ENCODE measurements at regions not wholly inside any gene's neighbourhood (a gene's known extent, or its start where the extent isn't known, plus 50 kb on each side); places are given as distances from the start of the nearest gene placed in this dataset.

DNA sequence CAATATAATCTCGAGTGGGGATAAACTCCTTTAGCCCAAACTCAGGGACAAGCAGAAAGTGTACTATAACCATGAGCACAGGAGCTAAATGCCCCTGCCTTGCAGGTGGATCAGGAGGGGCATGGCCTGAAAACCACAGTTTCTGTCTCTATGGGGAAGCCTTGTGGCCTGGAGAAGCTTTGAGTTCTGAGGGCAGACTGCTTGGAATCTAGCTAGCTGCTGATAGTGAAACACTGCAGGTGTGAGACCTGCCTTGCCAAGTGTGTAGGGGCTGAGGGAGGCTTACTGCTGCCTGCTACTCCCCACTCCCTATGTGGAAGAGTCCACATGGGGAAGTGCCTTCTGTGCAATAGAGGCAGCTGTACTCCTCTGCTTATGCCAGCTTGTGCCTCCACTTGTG is 352.3 kb upstream of the OR4E1 start:
- Histone ChIP-seq H3K9me2 (ENCODE audit: insufficient read depth) (no peaks in the 10 kb centered on the region), H4K20me1 (ENCODE audit: insufficient read depth) (no peaks in the 10 kb centered on the region), H3K4me3 (no peak overlapping the region), H3K4me2 (no peak overlapping the region), H2AFZ (no peak overlapping the region), H3K27ac (no peak overlapping the region), H3K9me3 (ENCODE audit: insufficient read depth, low read depth) (no peaks in the 10 kb centered on the region), H3K4me1 (replicated peaks; ENCODE audit: insufficient read depth) (no peaks in the 10 kb centered on the region), H3F3A (ENCODE audit: insufficient read depth, low read depth) (no peaks in the 10 kb centered on the region), H3K36me3 (ENCODE audit: low read depth) (no peaks in the 10 kb centered on the region), H3K79me2 (ENCODE audit: low read depth) (no peaks in the 10 kb centered on the region), H3K27me3 (ENCODE audit: insufficient read depth, low read depth) (no peaks in the 10 kb centered on the region)
- intact Hi-C loops (cut with micrococcal nuclease; ENCODE audit: unreplicated experiment), result no loop called here
- ChIA-PET POLR2A (ENCODE audit: unreplicated experiment) (no interaction called here), CTCF (no interaction called here)
- no peak for DNase-seq
- no TSS peak for BruUV-seq (replicated peaks)
- TF ChIP-seq, protein P1, sequence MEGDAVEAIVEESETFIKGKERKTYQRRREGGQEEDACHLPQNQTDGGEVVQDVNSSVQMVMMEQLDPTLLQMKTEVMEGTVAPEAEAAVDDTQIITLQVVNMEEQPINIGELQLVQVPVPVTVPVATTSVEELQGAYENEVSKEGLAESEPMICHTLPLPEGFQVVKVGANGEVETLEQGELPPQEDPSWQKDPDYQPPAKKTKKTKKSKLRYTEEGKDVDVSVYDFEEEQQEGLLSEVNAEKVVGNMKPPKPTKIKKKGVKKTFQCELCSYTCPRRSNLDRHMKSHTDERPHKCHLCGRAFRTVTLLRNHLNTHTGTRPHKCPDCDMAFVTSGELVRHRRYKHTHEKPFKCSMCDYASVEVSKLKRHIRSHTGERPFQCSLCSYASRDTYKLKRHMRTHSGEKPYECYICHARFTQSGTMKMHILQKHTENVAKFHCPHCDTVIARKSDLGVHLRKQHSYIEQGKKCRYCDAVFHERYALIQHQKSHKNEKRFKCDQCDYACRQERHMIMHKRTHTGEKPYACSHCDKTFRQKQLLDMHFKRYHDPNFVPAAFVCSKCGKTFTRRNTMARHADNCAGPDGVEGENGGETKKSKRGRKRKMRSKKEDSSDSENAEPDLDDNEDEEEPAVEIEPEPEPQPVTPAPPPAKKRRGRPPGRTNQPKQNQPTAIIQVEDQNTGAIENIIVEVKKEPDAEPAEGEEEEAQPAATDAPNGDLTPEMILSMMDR (conservative IDR thresholded peaks at IDR 0.05), result no peak
- TF ChIP-seq EZH2 (IDR thresholded peaks at IDR 0.05; ENCODE audit: low read depth), result no peak

DNA sequence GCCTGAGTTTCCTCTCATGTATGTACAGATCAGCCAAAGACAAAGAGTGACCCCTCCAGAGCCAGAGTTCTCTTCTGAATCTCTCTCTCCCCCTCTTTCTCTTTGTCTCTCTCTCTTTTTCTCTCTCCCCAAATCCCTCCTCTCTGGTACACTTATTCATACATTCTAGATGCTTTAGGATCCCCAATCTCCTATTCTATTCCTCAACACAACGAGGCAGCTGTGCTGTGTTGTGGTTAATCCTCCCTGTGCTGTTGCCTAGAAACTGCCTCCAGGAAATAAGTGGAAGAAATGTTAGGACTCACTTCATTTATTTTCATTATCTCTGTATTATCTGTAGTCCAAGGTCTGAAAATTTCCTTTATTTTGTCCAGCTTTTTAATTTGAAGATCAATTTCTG is 350.5 kb upstream of the OR4E1 start:
- H3K9me2 ChIP-seq (ENCODE audit: insufficient read depth), result no peaks in the 10 kb centered on the region
- no peak overlapping the region for H3K27ac ChIP-seq
- H3F3A ChIP-seq (ENCODE audit: insufficient read depth, low read depth), result no peaks in the 10 kb centered on the region
- no TSS peak for BruUV-seq (replicated peaks)
- no peaks in the 10 kb centered on the region for H3K27me3 ChIP-seq (ENCODE audit: insufficient read depth, low read depth)
- POLR2A ChIA-PET (ENCODE audit: unreplicated experiment), result no interaction called here
- H2AFZ ChIP-seq, result no peak overlapping the region
- no peaks in the 10 kb centered on the region for H3K79me2 ChIP-seq (ENCODE audit: low read depth)
- TF ChIP-seq, protein P1 (conservative IDR thresholded peaks at IDR 0.05), result no peak
- no peak for TF ChIP-seq EZH2 (IDR thresholded peaks at IDR 0.05; ENCODE audit: low read depth)
- no peak for DNase-seq
- no peak overlapping the region for H3K4me2 ChIP-seq
- intact Hi-C loops (cut with micrococcal nuclease; ENCODE audit: unreplicated experiment), result no loop called here
- H3K4me3 ChIP-seq, result no peak overlapping the region
- no peaks in the 10 kb centered on the region for H3K36me3 ChIP-seq (ENCODE audit: low read depth)
- H3K4me1 ChIP-seq (replicated peaks; ENCODE audit: insufficient read depth), result no peaks in the 10 kb centered on the region
- H4K20me1 ChIP-seq (ENCODE audit: insufficient read depth), result no peaks in the 10 kb centered on the region
- no peaks in the 10 kb centered on the region for H3K9me3 ChIP-seq (ENCODE audit: insufficient read depth, low read depth)
- CTCF ChIA-PET, result no interaction called here

DNA sequence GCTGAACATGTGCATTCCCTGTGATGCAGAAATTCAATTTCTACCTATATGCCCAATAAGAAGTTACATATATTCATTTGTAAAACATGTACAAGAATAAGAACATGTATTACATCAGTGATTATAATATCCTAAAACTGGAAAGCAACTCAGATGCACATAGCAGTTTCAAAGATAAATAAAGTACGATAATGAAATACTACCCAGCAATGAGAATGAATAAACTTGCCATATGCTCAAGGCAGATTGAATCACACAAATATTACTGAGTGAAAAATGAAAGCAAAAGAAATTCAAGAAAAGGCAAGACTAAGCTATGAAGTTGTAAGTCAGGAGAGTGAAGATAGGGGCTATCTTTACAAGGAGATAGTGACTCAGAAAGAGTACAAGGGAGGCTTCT is 345.3 kb upstream of the OR4E1 start:
- Histone ChIP-seq H3K4me2 (no peak overlapping the region), H3K4me3 (no peak overlapping the region), H3K27me3 (ENCODE audit: insufficient read depth, low read depth) (no peaks in the 10 kb centered on the region), H3K79me2 (ENCODE audit: low read depth) (no peaks in the 10 kb centered on the region), H3K9me3 (ENCODE audit: insufficient read depth, low read depth) (no peaks in the 10 kb centered on the region), H3K36me3 (ENCODE audit: low read depth) (no peaks in the 10 kb centered on the region), H3K27ac (no peak overlapping the region), H4K20me1 (ENCODE audit: insufficient read depth) (no peaks in the 10 kb centered on the region), H3K4me1 (replicated peaks; ENCODE audit: insufficient read depth) (no peaks in the 10 kb centered on the region), H2AFZ (no peak overlapping the region), H3K9me2 (ENCODE audit: insufficient read depth) (no peaks in the 10 kb centered on the region), H3F3A (ENCODE audit: insufficient read depth, low read depth) (no peaks in the 10 kb centered on the region)
- intact Hi-C loops (cut with micrococcal nuclease; ENCODE audit: unreplicated experiment), result no loop called here
- BruUV-seq (replicated peaks), result no TSS peak
- TF ChIP-seq, protein P1 (conservative IDR thresholded peaks at IDR 0.05), result no peak
- no peak for TF ChIP-seq EZH2 (IDR thresholded peaks at IDR 0.05; ENCODE audit: low read depth)
- DNase-seq, result no peak
- CTCF ChIA-PET, result no interaction called here
- POLR2A ChIA-PET (ENCODE audit: unreplicated experiment), result no interaction called here

Data from PC-9 (cell line).